Pulmonary artery endothelial cell (primary cell): ENCODE measurements at regions not wholly inside any gene's neighbourhood (a gene's known extent, or its start where the extent isn't known, plus 50 kb on each side); places are given as distances from the start of the nearest gene placed in this dataset.
A peak's percentile ranks its signal among the peaks of the same experiment; 100 is the strongest.

ENCODE experiments used
- DNase-seq: peaks from one replicate; pipeline ENCODE4 v3.0.0-alpha.2; 2011; ENCODE audit warnings: low read depth, low spot score

- DNase-seq, result no peak
These were observed 465.0 kb upstream of the ROBO1 start for GRCh38 chr3:80232760-80233159.

GRCh38 chr3:80230962-80231361 is 463.2 kb upstream of the ROBO1 start:
- DNase-seq, result no peak

GRCh38 chr3:80227216-80227615 is 459.4 kb upstream of the ROBO1 start:
- DNase-seq, result no peak

- DNase-seq, result no peak
These were observed 447.4 kb upstream of the ROBO1 start for GRCh38 chr3:80215191-80215590.

GRCh38 chr3:80213086-80213485 is 445.3 kb upstream of the ROBO1 start:
- DNase-seq, result no peak

- DNase-seq, result no peak
These were observed 425.1 kb upstream of the ROBO1 start for GRCh38 chr3:80192936-80193335.

- peak; percentile 44 for DNase-seq
These were observed 422.3 kb upstream of the ROBO1 start for GRCh38 chr3:80190051-80190450.

GRCh38 chr3:80187981-80188380 is 420.2 kb upstream of the ROBO1 start:
- no peak for DNase-seq

GRCh38 chr3:80159990-80160506 is 392.2 kb upstream of the ROBO1 start:
- no peak for DNase-seq

- no peak for DNase-seq
These were observed 390.5 kb upstream of the ROBO1 start for GRCh38 chr3:80158332-80158731.

GRCh38 chr3:80157546-80157945 is 389.7 kb upstream of the ROBO1 start:
- no peak for DNase-seq

- DNase-seq, result no peak
These were observed 384.9 kb upstream of the ROBO1 start for GRCh38 chr3:80152692-80153091.

- no peak for DNase-seq
These were observed 374.9 kb upstream of the ROBO1 start for GRCh38 chr3:80142714-80143113.

- no peak for DNase-seq
These were observed 373.8 kb upstream of the ROBO1 start for GRCh38 chr3:80141557-80141956.

GRCh38 chr3:80116281-80116680 is 348.5 kb upstream of the ROBO1 start:
- no peak for DNase-seq

GRCh38 chr3:80114694-80115093 is 346.9 kb upstream of the ROBO1 start:
- DNase-seq, result no peak

- DNase-seq, result no peak
These were observed 345.5 kb upstream of the ROBO1 start for GRCh38 chr3:80113331-80113730.

GRCh38 chr3:80099559-80100066 is 331.8 kb upstream of the ROBO1 start:
- no peak for DNase-seq

- no peak for DNase-seq
These were observed 329.9 kb upstream of the ROBO1 start for GRCh38 chr3:80097674-80098073.

GRCh38 chr3:80096909-80097308 is 329.1 kb upstream of the ROBO1 start:
- DNase-seq, result no peak

- DNase-seq, result no peak
These were observed 326.8 kb upstream of the ROBO1 start for GRCh38 chr3:80094589-80094988.

GRCh38 chr3:80087767-80088166 is 320.0 kb upstream of the ROBO1 start:
- DNase-seq, result no peak

GRCh38 chr3:80086426-80086825 is 318.6 kb upstream of the ROBO1 start:
- DNase-seq, result no peak

GRCh38 chr3:80079886-80080285 is 312.1 kb upstream of the ROBO1 start:
- no peak for DNase-seq
